ENCODE measurements at regions not wholly inside any gene's neighbourhood (a gene's known extent, or its start where the extent isn't known, plus 50 kb on each side); places are given as distances from the start of the nearest gene placed in this dataset.

- no peak for TF ChIP-seq SUZ12 (IDR thresholded peaks at IDR 0.05; ENCODE audit: extremely low read depth, insufficient read depth, insufficient read length)
- TF ChIP-seq ZNF274 (IDR thresholded peaks at IDR 0.05; ENCODE audit: low read depth, low read length), result no peak
- no peak for TF ChIP-seq YY1 (IDR thresholded peaks at IDR 0.05; ENCODE audit: insufficient read depth, insufficient read length)
These were observed 358.3 kb upstream of the KLHL29 start for GRCh38 chr2:23026671-23027070.
